ENCODE measurements at regions not wholly inside any gene's neighbourhood (a gene's known extent, or its start where the extent isn't known, plus 50 kb on each side); places are given as distances from the start of the nearest gene placed in this dataset.

GRCh38 chr11:44450295-44450932, 115.0 kb upstream of the CD82 start:
- DNase-seq: no peak
- Mint-ChIP-seq H3K4me3 (ENCODE audit: low read depth, unreplicated experiment) (no peak overlapping the region), H3K36me3 (ENCODE audit: insufficient read depth, unreplicated experiment) (no peaks in the 10 kb centered on the region), H3K9me3 (ENCODE audit: low read depth, unreplicated experiment) (no peaks in the 10 kb centered on the region), H3K4me1 (ENCODE audit: low read depth, unreplicated experiment) (peaks cover 7% of the 10 kb centered on the region), H3K27me3 (ENCODE audit: unreplicated experiment) (peaks cover 42% of the 10 kb centered on the region), H3K27ac (ENCODE audit: unreplicated experiment) (no peak overlapping the region)
- CTCF ChIA-PET: no interaction called here
- BruUV-seq (replicated peaks): no TSS peak
- TF ChIP-seq CTCF (IDR thresholded peaks at IDR 0.05; ENCODE audit: unreplicated experiment): no peak
- intact Hi-C loops (cut with micrococcal nuclease; ENCODE audit: unreplicated experiment): no loop called here

GRCh38 chr11:44451706-44452105, 113.8 kb upstream of the CD82 start:
- CTCF ChIA-PET: no interaction called here
- Mint-ChIP-seq H3K4me1 (ENCODE audit: low read depth, unreplicated experiment) (no peaks in the 10 kb centered on the region), H3K9me3 (ENCODE audit: low read depth, unreplicated experiment) (no peaks in the 10 kb centered on the region), H3K4me3 (ENCODE audit: low read depth, unreplicated experiment) (no peak overlapping the region), H3K36me3 (ENCODE audit: insufficient read depth, unreplicated experiment) (no peaks in the 10 kb centered on the region), H3K27ac (ENCODE audit: unreplicated experiment) (no peak overlapping the region), H3K27me3 (ENCODE audit: unreplicated experiment) (peaks cover 46% of the 10 kb centered on the region)
- TF ChIP-seq CTCF (IDR thresholded peaks at IDR 0.05; ENCODE audit: unreplicated experiment): no peak
- intact Hi-C loops (cut with micrococcal nuclease; ENCODE audit: unreplicated experiment): no loop called here
- BruUV-seq (replicated peaks): no TSS peak
- DNase-seq: no peak

- no peak overlapping the region for H3K4me3 Mint-ChIP-seq (ENCODE audit: low read depth, unreplicated experiment)
- H3K36me3 Mint-ChIP-seq (ENCODE audit: insufficient read depth, unreplicated experiment): no peaks in the 10 kb centered on the region
- intact Hi-C loops (cut with micrococcal nuclease; ENCODE audit: unreplicated experiment): no loop called here
- no peaks in the 10 kb centered on the region for H3K4me1 Mint-ChIP-seq (ENCODE audit: low read depth, unreplicated experiment)
- no peaks in the 10 kb centered on the region for H3K9me3 Mint-ChIP-seq (ENCODE audit: low read depth, unreplicated experiment)
- no peak overlapping the region for H3K27ac Mint-ChIP-seq (ENCODE audit: unreplicated experiment)
- no peak for TF ChIP-seq CTCF (IDR thresholded peaks at IDR 0.05; ENCODE audit: unreplicated experiment)
- no peak for DNase-seq
- peaks cover 59% of the 10 kb centered on the region for H3K27me3 Mint-ChIP-seq (ENCODE audit: unreplicated experiment)
- no TSS peak for BruUV-seq (replicated peaks)
- CTCF ChIA-PET: interaction anchor here (0.7 kb wide), 1 partner anchor 9 kb away, joined by 4 read pairs; no protein-coding TSS in a partner anchor
These were observed 112.5 kb upstream of the CD82 start for GRCh38 chr11:44452827-44453572.

- H3K27me3 Mint-ChIP-seq (ENCODE audit: unreplicated experiment): peaks cover 61% of the 10 kb centered on the region
- intact Hi-C loops (cut with micrococcal nuclease; ENCODE audit: unreplicated experiment): no loop called here
- H3K27ac Mint-ChIP-seq (ENCODE audit: unreplicated experiment): no peak overlapping the region
- no peaks in the 10 kb centered on the region for H3K36me3 Mint-ChIP-seq (ENCODE audit: insufficient read depth, unreplicated experiment)
- no peak for TF ChIP-seq CTCF (IDR thresholded peaks at IDR 0.05; ENCODE audit: unreplicated experiment)
- CTCF ChIA-PET: no interaction called here
- BruUV-seq (replicated peaks): no TSS peak
- no peak for DNase-seq
- no peaks in the 10 kb centered on the region for H3K4me1 Mint-ChIP-seq (ENCODE audit: low read depth, unreplicated experiment)
- no peak overlapping the region for H3K4me3 Mint-ChIP-seq (ENCODE audit: low read depth, unreplicated experiment)
- H3K9me3 Mint-ChIP-seq (ENCODE audit: low read depth, unreplicated experiment): no peaks in the 10 kb centered on the region
These were observed 111.6 kb upstream of the CD82 start for GRCh38 chr11:44453871-44454270.
